H9 (cell line): ENCODE measurements at regions not wholly inside any gene's neighbourhood (a gene's known extent, or its start where the extent isn't known, plus 50 kb on each side); places are given as distances from the start of the nearest gene placed in this dataset.

ENCODE experiments used
- DNase-seq: peaks from one replicate; pipeline ENCODE4 v3.0.0-alpha.2; 2017
- H2AFZ ChIP-seq: one replicate; pipeline ENCODE4 v1.6.1; 2013; ENCODE audit warnings: mild to moderate bottlenecking, low read length, control low read depth, moderate library complexity
- H2AK5ac ChIP-seq: 2 replicates; pipeline ENCODE4 v1.6.1; 2013; ENCODE audit warnings: low read length, control low read depth, mixed read lengths; ENCODE audit not compliant: insufficient read length
- H2BK120ac ChIP-seq: one replicate; pipeline ENCODE4 v1.6.1; 2013; ENCODE audit warnings: low read depth, mild to moderate bottlenecking, low read length, control low read depth, inconsistent platforms; ENCODE audit not compliant: poor library complexity, severe bottlenecking
- H2BK12ac ChIP-seq: 2 replicates; pipeline ENCODE4 v1.6.1; 2013; ENCODE audit warnings: low read length, control low read depth, mixed read lengths, low read depth; ENCODE audit not compliant: insufficient read length
- H2BK15ac ChIP-seq: 2 replicates; pipeline ENCODE4 v1.6.1; 2013; ENCODE audit warnings: low read depth, low read length, control low read depth
- H2BK20ac ChIP-seq: one replicate; pipeline ENCODE4 v1.6.1; 2013; ENCODE audit warnings: low read depth, mild to moderate bottlenecking, low read length, control low read depth, inconsistent platforms; ENCODE audit not compliant: poor library complexity, severe bottlenecking
- H2BK5ac ChIP-seq: 2 replicates; pipeline ENCODE4 v1.6.1; 2013; ENCODE audit warnings: low read length, control low read depth, mixed read lengths; ENCODE audit not compliant: insufficient read length
- H3K14ac ChIP-seq: 2 replicates; pipeline ENCODE4 v1.6.1; 2013; ENCODE audit warnings: low read length, control low read depth; ENCODE audit not compliant: insufficient read depth
- H3K18ac ChIP-seq: 2 replicates; pipeline ENCODE4 v1.6.1; 2013; ENCODE audit warnings: low read depth, mild to moderate bottlenecking, mixed read lengths, low read length, control low read depth; ENCODE audit not compliant: insufficient read length
- H3K23ac ChIP-seq: 2 replicates; pipeline ENCODE4 v1.6.1; 2013; ENCODE audit warnings: low read length, control low read depth, mixed read lengths, low read depth; ENCODE audit not compliant: insufficient read length
- H3K23me2 ChIP-seq: 2 replicates; pipeline ENCODE4 v1.6.1; 2013; ENCODE audit warnings: low read depth, mild to moderate bottlenecking, mixed read lengths, low read length, control low read depth; ENCODE audit not compliant: insufficient read length, poor library complexity, severe bottlenecking
- H3K27ac ChIP-seq: 2 replicates; pipeline ENCODE4 v1.5.1; 2013; ENCODE audit warnings: low read length, control low read depth, mixed read lengths, low read depth; ENCODE audit not compliant: insufficient read length
- H3K27me3 ChIP-seq: 2 replicates; pipeline ENCODE4 v1.6.1; 2013; ENCODE audit warnings: low read length, control low read depth, inconsistent platforms; ENCODE audit not compliant: insufficient read depth
- H3K4ac ChIP-seq: 2 replicates; pipeline ENCODE4 v1.6.1; 2013; ENCODE audit warnings: low read depth, mild to moderate bottlenecking, control low read depth, inconsistent platforms, low read length, moderate library complexity
- H3K4me1 ChIP-seq: 2 replicates; pipeline ENCODE4 v1.6.1; 2013; ENCODE audit warnings: low read length, control low read depth, inconsistent platforms; ENCODE audit not compliant: insufficient read depth
- H3K4me2 ChIP-seq: 2 replicates; pipeline ENCODE4 v1.6.1; 2013; ENCODE audit warnings: low read length, control low read depth, mixed read lengths; ENCODE audit not compliant: insufficient read length, insufficient read depth
- H3K56ac ChIP-seq: 2 replicates; pipeline ENCODE4 v1.6.1; 2013; ENCODE audit warnings: low read depth, mild to moderate bottlenecking, mixed read lengths, low read length, control low read depth; ENCODE audit not compliant: insufficient read length
- H3K79me1 ChIP-seq: 2 replicates; pipeline ENCODE4 v1.6.1; 2013; ENCODE audit warnings: low read depth, mild to moderate bottlenecking, moderate library complexity, low read length, control low read depth, inconsistent platforms; ENCODE audit not compliant: insufficient read depth, poor library complexity, severe bottlenecking
- H3K79me2 ChIP-seq: 2 replicates; pipeline ENCODE4 v1.6.1; 2013; ENCODE audit warnings: low read length, control low read depth, inconsistent platforms; ENCODE audit not compliant: insufficient read depth
- H3K9ac ChIP-seq: 2 replicates; pipeline ENCODE4 v1.6.1; 2013; ENCODE audit warnings: low read length, control low read depth, mixed read lengths; ENCODE audit not compliant: insufficient read length; ENCODE audit errors: extremely low read depth
- H3K9me3 ChIP-seq: one replicate; pipeline ENCODE4 v1.6.1; 2013; ENCODE audit warnings: low read depth, low read length, inconsistent platforms; ENCODE audit not compliant: control insufficient read depth
- H3T11ph ChIP-seq: one replicate; pipeline ENCODE4 v1.6.1; 2013; ENCODE audit warnings: mild to moderate bottlenecking, low read length, control low read depth, inconsistent platforms
- H4K20me1 ChIP-seq: one replicate; pipeline ENCODE4 v1.6.1; 2013; ENCODE audit not compliant: control insufficient read depth, insufficient read length, insufficient read depth
- H4K5ac ChIP-seq: 2 replicates; pipeline ENCODE4 v1.6.1; 2013; ENCODE audit warnings: low read depth, mild to moderate bottlenecking, mixed read lengths, low read length, control low read depth; ENCODE audit not compliant: insufficient read length
- H4K8ac ChIP-seq: replicated peaks from 2 replicates; pipeline ENCODE4 v1.6.1; 2013; ENCODE audit warnings: low read length, control low read depth, mixed read lengths, low read depth; ENCODE audit not compliant: insufficient read length
- H4K91ac ChIP-seq: 2 replicates; pipeline ENCODE4 v1.6.1; 2013; ENCODE audit warnings: low read depth, mild to moderate bottlenecking, moderate library complexity, mixed read lengths, low read length, control low read depth; ENCODE audit not compliant: insufficient read length
- H3K27ac Mint-ChIP-seq, 3 experiments: 2 replicates in 2 of 3; 3 replicates in 1 of 3; pipeline ENCODE4 v1.8.0; 2020 to 2021; ENCODE audit warnings: mixed read lengths in 3 of 3, mild to moderate bottlenecking in 1 of 3, moderate library complexity in 1 of 3
- H3K27me3 Mint-ChIP-seq: 2 replicates; pipeline ENCODE4 v1.8.0; 2021; ENCODE audit warnings: low read depth, mild to moderate bottlenecking, moderate library complexity, mixed read lengths
- H3K36me3 Mint-ChIP-seq, 3 experiments: 2 replicates in 2 of 3; 3 replicates in 1 of 3; pipeline ENCODE4 v1.8.0; 2020 to 2021; ENCODE audit warnings: low read depth in 3 of 3, mixed read lengths in 3 of 3; ENCODE audit not compliant: insufficient read depth in 1 of 3
- H3K4me1 Mint-ChIP-seq, 2 experiments: 2 replicates each; pipeline ENCODE4 v1.8.0; 2020; ENCODE audit warnings: mixed read lengths in 2 of 2
- H3K4me3 Mint-ChIP-seq, 2 experiments: 2 replicates in 1 of 2; 3 replicates in 1 of 2; pipeline ENCODE4 v1.8.0; 2020 to 2021; ENCODE audit warnings: mild to moderate bottlenecking in 2 of 2, mixed read lengths in 2 of 2, moderate library complexity in 1 of 2
- H3K9me3 Mint-ChIP-seq, 2 experiments: 2 replicates in 1 of 2; 3 replicates in 1 of 2; pipeline ENCODE4 v1.8.0; 2020; ENCODE audit warnings: mild to moderate bottlenecking in 2 of 2, mixed read lengths in 2 of 2, moderate library complexity in 1 of 2
- WGBS: extraction: QIAGEN DNeasy Blood & Tissue Kit; methylation state at CpG from one replicate; pipeline ENCODE4 v1.1.7; 2013; ENCODE audit warnings: missing lambda C conversion rate, low lambda C conversion rate, mixed read lengths; ENCODE audit not compliant: insufficient read length; ENCODE audit errors: extremely low coverage; 5-methylcytosine and 5-hydroxymethylcytosine counted together
- TF ChIP-seq, protein P1 (sequence below): fragments of 200-600 bp; sonication (generic); conservative IDR thresholded peaks from 3 replicates; pipeline ENCODE4 v1.8.0; 2021; ENCODE audit warnings: antibody characterized with exemption, mild to moderate bottlenecking

DNA sequence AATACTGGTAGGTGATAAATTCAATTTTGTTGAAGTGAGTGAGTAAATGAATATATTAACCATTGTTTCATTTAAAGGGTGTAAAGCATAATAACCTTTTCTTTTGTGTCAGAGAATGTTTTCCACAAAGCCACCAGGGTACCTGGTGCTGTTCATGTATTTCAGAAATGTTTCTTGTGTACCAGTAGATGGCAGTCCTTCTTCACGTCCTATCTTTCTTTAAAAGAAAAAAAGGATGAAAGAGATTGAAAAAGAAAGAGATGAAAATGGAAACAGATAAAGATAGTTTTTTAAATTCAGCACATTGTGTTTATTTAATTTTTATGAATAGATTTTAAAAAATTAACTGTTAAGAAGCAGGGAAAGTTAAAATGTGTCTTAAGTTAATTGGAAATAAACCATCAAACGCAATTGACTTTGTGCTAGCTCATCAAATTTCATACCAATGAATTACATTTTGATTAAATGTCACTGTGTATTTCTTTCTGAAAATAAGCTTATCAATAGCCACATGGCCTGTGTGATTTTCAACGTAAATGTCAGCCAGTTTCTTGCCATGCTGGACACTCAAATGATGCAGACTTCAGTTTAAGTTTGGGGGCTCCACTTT lies 65.5 kb upstream of the CHORDC1 start:
- Histone ChIP-seq H3K23ac (no peak overlapping the region), H3T11ph (no peak overlapping the region), H3K14ac (no peak overlapping the region), H3K4me2 (no peak overlapping the region), H3K79me1 (no peaks in the 10 kb centered on the region), H4K5ac (no peak overlapping the region), H4K20me1 (no peaks in the 10 kb centered on the region), H2BK120ac (no peak overlapping the region), H3K4ac (no peak overlapping the region), H2BK15ac (no peak overlapping the region), H3K27ac (no peak overlapping the region), H3K56ac (no peak overlapping the region), H3K23me2 (no peaks in the 10 kb centered on the region), H3K18ac (no peak overlapping the region), H2BK20ac (no peak overlapping the region), H4K8ac (no peak overlapping the region), H3K4me1 (no peaks in the 10 kb centered on the region), H3K27me3 (no peaks in the 10 kb centered on the region), H3K9ac (no peak overlapping the region), H2AFZ (no peak overlapping the region), H2BK5ac (no peak overlapping the region), H3K9me3 (no peaks in the 10 kb centered on the region), H2AK5ac (no peak overlapping the region), H3K79me2 (no peaks in the 10 kb centered on the region), H4K91ac (no peak overlapping the region), H2BK12ac (no peak overlapping the region)
- peaks cover 3 to 5% of the 10 kb centered on the region in 2 experiments; a peak in 2 of 4 replicates for H3K4me1 Mint-ChIP-seq
- no CpG with 5 or more reads among the region's 3 CpGs for WGBS
- H3K27ac Mint-ChIP-seq, result no peak overlapping the region
- H3K27me3 Mint-ChIP-seq, result no peaks in the 10 kb centered on the region
- no peaks in the 10 kb centered on the region; a peak in 1 of 7 replicates for H3K36me3 Mint-ChIP-seq
- no peak for DNase-seq
- TF ChIP-seq, protein P1, sequence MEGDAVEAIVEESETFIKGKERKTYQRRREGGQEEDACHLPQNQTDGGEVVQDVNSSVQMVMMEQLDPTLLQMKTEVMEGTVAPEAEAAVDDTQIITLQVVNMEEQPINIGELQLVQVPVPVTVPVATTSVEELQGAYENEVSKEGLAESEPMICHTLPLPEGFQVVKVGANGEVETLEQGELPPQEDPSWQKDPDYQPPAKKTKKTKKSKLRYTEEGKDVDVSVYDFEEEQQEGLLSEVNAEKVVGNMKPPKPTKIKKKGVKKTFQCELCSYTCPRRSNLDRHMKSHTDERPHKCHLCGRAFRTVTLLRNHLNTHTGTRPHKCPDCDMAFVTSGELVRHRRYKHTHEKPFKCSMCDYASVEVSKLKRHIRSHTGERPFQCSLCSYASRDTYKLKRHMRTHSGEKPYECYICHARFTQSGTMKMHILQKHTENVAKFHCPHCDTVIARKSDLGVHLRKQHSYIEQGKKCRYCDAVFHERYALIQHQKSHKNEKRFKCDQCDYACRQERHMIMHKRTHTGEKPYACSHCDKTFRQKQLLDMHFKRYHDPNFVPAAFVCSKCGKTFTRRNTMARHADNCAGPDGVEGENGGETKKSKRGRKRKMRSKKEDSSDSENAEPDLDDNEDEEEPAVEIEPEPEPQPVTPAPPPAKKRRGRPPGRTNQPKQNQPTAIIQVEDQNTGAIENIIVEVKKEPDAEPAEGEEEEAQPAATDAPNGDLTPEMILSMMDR, result peak; percentile 90
- H3K9me3 Mint-ChIP-seq, result peaks cover 0 to 2% of the 10 kb centered on the region in 2 experiments; a peak in 1 of 5 replicates
- no peak overlapping the region for H3K4me3 Mint-ChIP-seq
